ENCODE measurements at regions not wholly inside any gene's neighbourhood (a gene's known extent, or its start where the extent isn't known, plus 50 kb on each side); places are given as distances from the start of the nearest gene placed in this dataset.
"Not testable (repeated sequence)": the region's sequence is repeated elsewhere in the genome, so short reads cannot be mapped to it uniquely, and the experiment has no call there.

- DNase-seq (ENCODE audit: extremely low spot score): no peak
- no peak for TF ChIP-seq CTCF (IDR thresholded peaks at IDR 0.05; ENCODE audit: control extremely low read depth, extremely low read depth, low read depth, missing control alignments)
- ChIA-PET CTCF (interaction anchor here (1.1 to 1.9 kb wide), 7 partner anchors 12 to 161 kb away, joined by 3 to 10 read pairs (median 4); no protein-coding TSS in a partner anchor), POLR2A (no interaction called here)
Observed at GRCh38 chr7:142657376-142657775, 91.9 kb upstream of the PRSS1 start.

- DNase-seq (ENCODE audit: extremely low spot score): no peak
- no peak for TF ChIP-seq CTCF (IDR thresholded peaks at IDR 0.05; ENCODE audit: control extremely low read depth, extremely low read depth, low read depth, missing control alignments)
- ChIA-PET CTCF (interaction anchor here (0.9 to 1.9 kb wide), 3 partner anchors 22 to 129 kb away, joined by 3 to 6 read pairs (median 3); no protein-coding TSS in a partner anchor), POLR2A (no interaction called here)
Observed at GRCh38 chr7:142654398-142654797, 94.9 kb upstream of the PRSS1 start.

GRCh38 chr7:142647749-142648148 is 101.5 kb upstream of the PRSS1 start:
- CTCF ChIA-PET: no interaction called here
- TF ChIP-seq CTCF (IDR thresholded peaks at IDR 0.05; ENCODE audit: control extremely low read depth, extremely low read depth, low read depth, missing control alignments): no peak
- POLR2A ChIA-PET: no interaction called here
- no peak for DNase-seq (ENCODE audit: extremely low spot score)

GRCh38 chr7:142646386-142647140 is 102.7 kb upstream of the PRSS1 start:
- DNase-seq (ENCODE audit: extremely low spot score): no peak
- ChIA-PET CTCF (interaction anchor here (1.0 to 6.4 kb wide), 8 partner anchors 9 to 165 kb away, joined by 3 to 35 read pairs (median 4); partner anchors contain the start of gene PRSS2), POLR2A (no interaction called here)
- no peak for TF ChIP-seq CTCF (IDR thresholded peaks at IDR 0.05; ENCODE audit: control extremely low read depth, extremely low read depth, low read depth, missing control alignments)

- DNase-seq (ENCODE audit: extremely low spot score): no peak
- POLR2A ChIA-PET: no interaction called here
- TF ChIP-seq CTCF (IDR thresholded peaks at IDR 0.05; ENCODE audit: control extremely low read depth, extremely low read depth, low read depth, missing control alignments): no peak
Observed at GRCh38 chr7:142645777-142646176, 103.5 kb upstream of the PRSS1 start.

GRCh38 chr7:142642316-142642715 is 107.0 kb upstream of the PRSS1 start:
- TF ChIP-seq CTCF (IDR thresholded peaks at IDR 0.05; ENCODE audit: control extremely low read depth, extremely low read depth, low read depth, missing control alignments): no peak
- CTCF ChIA-PET: interaction anchor here (0.9 to 6.4 kb wide), 6 partner anchors 11 to 141 kb away, joined by 3 to 35 read pairs (median 6); no protein-coding TSS in a partner anchor
- POLR2A ChIA-PET: no interaction called here
- no peak for DNase-seq (ENCODE audit: extremely low spot score)

More at GRCh38 chr7:142645777-142646176, 103.5 kb upstream of the PRSS1 start:
- CTCF ChIA-PET: interaction anchor here (1.0 to 6.4 kb wide), 8 partner anchors 9 to 166 kb away, joined by 3 to 35 read pairs (median 4); partner anchors contain the start of gene PRSS2

- DNase-seq (ENCODE audit: extremely low spot score); POLR2A ChIA-PET: not testable (repeated sequence)
- CTCF ChIA-PET: interaction anchor here (1.1 to 6.4 kb wide), 5 partner anchors 10 to 172 kb away, joined by 4 to 35 read pairs (median 6); no protein-coding TSS in a partner anchor
Observed at GRCh38 chr7:142641252-142641651, 108.0 kb upstream of the PRSS1 start.
